ENCODE measurements at regions not wholly inside any gene's neighbourhood (a gene's known extent, or its start where the extent isn't known, plus 50 kb on each side); places are given as distances from the start of the nearest gene placed in this dataset.

- TF ChIP-seq, protein P1, sequence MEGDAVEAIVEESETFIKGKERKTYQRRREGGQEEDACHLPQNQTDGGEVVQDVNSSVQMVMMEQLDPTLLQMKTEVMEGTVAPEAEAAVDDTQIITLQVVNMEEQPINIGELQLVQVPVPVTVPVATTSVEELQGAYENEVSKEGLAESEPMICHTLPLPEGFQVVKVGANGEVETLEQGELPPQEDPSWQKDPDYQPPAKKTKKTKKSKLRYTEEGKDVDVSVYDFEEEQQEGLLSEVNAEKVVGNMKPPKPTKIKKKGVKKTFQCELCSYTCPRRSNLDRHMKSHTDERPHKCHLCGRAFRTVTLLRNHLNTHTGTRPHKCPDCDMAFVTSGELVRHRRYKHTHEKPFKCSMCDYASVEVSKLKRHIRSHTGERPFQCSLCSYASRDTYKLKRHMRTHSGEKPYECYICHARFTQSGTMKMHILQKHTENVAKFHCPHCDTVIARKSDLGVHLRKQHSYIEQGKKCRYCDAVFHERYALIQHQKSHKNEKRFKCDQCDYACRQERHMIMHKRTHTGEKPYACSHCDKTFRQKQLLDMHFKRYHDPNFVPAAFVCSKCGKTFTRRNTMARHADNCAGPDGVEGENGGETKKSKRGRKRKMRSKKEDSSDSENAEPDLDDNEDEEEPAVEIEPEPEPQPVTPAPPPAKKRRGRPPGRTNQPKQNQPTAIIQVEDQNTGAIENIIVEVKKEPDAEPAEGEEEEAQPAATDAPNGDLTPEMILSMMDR (IDR thresholded peaks at IDR 0.05; ENCODE audit: insufficient read depth, low read depth, low read length, missing control alignments) = no peak
- H3K4me3 ChIP-seq (ENCODE audit: low read depth, low read length) = no peak overlapping the region
- DNase-seq (ENCODE audit: low read depth) = no peak
These were observed 851.5 kb downstream of the PCDH18 start for GRCh38 chr4:136680761-136681160.

DNA sequence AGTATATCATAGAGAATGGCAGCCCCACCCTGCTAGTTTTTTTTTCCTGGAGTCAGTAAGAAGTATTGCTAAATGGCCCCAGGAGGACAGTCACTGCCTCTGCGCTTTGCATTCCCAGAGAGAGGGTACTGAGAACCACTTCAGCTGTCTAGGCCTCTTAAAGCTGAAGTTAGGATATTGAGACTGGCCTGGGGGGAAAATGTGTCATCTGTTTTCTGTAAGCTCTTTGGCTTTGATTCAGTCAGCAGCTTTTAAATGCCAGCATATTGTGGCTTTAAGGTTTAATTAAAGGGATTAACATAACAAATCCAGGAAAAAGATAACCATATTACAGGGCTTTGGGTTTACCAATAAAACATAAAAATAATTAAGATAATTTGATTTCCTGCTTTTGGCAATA, 852.0 kb downstream of the PCDH18 start:
- TF ChIP-seq, protein P1 (IDR thresholded peaks at IDR 0.05; ENCODE audit: insufficient read depth, low read depth, low read length, missing control alignments) = no peak
- DNase-seq (ENCODE audit: low read depth) = no peak
- no peak overlapping the region for H3K4me3 ChIP-seq (ENCODE audit: low read depth, low read length)

DNA sequence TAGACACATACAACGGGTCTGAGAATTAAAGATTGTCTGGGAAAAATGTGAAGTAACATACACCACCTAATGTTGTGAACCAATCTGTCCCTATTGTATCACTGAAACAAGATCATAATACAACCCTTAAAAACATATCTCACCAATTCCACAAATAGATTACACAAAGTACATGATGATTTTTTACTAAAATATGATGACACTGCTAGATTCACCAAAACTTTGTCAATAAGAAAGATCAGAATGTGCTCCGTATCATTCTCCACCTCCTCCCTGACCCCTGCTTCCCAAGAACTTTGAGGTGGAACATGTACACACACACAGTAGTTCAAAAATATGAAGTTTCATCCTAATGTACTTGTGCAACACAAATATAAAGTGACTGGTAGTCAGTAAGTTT, 862.0 kb downstream of the PCDH18 start:
- H3K4me3 ChIP-seq (ENCODE audit: low read depth, low read length) = no peak overlapping the region
- no peak for DNase-seq (ENCODE audit: low read depth)
- TF ChIP-seq, protein P1 (IDR thresholded peaks at IDR 0.05; ENCODE audit: insufficient read depth, low read depth, low read length, missing control alignments) = no peak

DNA sequence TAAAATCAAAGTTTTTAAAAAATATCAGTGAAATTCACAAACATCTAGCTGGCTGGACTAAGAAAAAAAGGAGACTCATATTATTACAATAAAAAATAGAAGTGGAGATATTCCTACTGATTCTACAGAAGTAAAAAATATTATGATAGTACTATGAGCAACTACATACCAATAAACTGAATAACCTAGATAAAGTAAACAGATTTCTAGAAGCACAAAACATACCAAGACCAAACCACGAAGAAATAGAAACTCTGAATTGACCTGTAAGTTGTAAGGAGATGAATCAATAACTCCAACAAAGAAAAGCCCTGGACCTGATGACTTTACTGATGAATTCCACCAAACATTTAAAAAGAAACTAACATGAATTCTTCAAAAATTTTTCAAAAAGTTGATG, 867.3 kb downstream of the PCDH18 start:
- no peak for DNase-seq (ENCODE audit: low read depth)
- no peak overlapping the region for H3K4me3 ChIP-seq (ENCODE audit: low read depth, low read length)
- TF ChIP-seq, protein P1 (IDR thresholded peaks at IDR 0.05; ENCODE audit: insufficient read depth, low read depth, low read length, missing control alignments) = no peak

DNA sequence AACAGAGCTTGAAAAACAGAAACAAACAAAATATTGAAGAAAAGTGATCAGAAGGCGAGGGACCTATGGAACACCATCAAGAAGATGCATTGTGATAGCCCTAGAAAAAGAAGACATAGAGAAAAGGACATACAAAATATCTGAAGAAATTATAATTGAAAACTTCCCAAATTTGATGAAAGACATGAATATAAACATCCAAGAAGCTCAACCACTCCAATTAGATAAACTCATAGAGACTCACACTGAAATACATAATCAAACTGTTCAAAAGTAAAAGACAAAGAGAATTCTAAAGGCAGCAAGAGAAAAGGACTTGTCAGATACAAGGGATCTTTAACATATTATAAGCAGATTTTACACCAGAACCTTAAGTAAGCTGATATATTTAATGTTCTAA, 869.8 kb downstream of the PCDH18 start:
- DNase-seq (ENCODE audit: low read depth) = no peak
- TF ChIP-seq, protein P1 (IDR thresholded peaks at IDR 0.05; ENCODE audit: insufficient read depth, low read depth, low read length, missing control alignments) = no peak
- H3K4me3 ChIP-seq (ENCODE audit: low read depth, low read length) = no peak overlapping the region

DNA sequence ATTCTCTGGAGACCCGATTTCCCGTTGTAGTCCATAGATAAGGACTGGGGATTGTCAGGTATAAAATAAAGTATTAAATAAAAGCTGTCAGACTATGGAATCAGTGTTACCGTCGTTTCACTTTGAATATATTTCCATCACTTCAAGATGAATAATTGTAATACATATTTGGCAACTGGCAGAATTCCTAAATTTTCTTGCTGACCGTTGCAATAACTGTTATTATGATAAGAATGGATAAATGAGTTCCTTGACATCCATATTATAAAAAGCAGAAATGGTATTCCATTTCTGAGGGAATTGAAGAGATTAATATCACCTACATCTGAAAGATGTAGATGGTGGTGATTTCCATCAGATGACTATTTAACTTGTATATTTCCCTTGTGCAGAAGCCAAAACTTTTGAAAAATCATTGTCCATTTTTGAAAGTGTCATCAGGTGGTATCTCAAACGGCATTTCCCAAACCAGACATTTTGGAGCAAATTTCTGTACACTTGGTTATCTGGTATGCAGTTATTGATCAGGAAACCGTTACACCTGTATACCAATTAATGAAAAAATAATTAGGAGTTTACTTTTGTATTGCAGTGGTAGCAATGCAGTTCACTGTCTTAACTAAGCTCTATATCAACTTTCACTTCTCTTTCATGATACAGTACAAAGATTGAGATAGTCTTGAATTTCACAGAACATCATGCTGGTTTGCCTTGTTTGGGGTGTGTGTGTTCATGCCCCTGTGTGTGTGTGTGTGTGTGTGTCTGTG, 878.5 kb downstream of the PCDH18 start:
- no peak for DNase-seq (ENCODE audit: low read depth)
- TF ChIP-seq, protein P1 (IDR thresholded peaks at IDR 0.05; ENCODE audit: insufficient read depth, low read depth, low read length, missing control alignments) = no peak

GRCh38 chr4:136651932-136652331, 880.4 kb downstream of the PCDH18 start:
- TF ChIP-seq, protein P1 (IDR thresholded peaks at IDR 0.05; ENCODE audit: insufficient read depth, low read depth, low read length, missing control alignments) = no peak
- no peak overlapping the region for H3K4me3 ChIP-seq (ENCODE audit: low read depth, low read length)
- no peak for DNase-seq (ENCODE audit: low read depth)

More for the DNA sequence above, 878.5 kb downstream of the PCDH18 start:
- H3K4me3 ChIP-seq (ENCODE audit: low read depth, low read length) = no peak overlapping the region
